HEK293 (cell line): ENCODE measurements at regions not wholly inside any gene's neighbourhood (a gene's known extent, or its start where the extent isn't known, plus 50 kb on each side); places are given as distances from the start of the nearest gene placed in this dataset.

Source experiments
- CTCF ChIA-PET: fragments of 350-600 bp; formaldehyde crosslinking; extraction: SDS; loops from one replicate; lab custom pipeline; 2021; ENCODE audit warnings: antibody characterized with exemption; lab: Yijun Ruan, JAX
- POLR2A ChIA-PET: fragments of 300-600 bp; formaldehyde crosslinking; extraction: SDS; loops from one replicate; lab custom pipeline; 2020; ENCODE audit warnings: antibody characterized with exemption, inconsistent platforms; lab: Yijun Ruan, JAX
- H3K27ac ChIP-seq: fragments of 200-500 bp; sonication (Bioruptor generic); 2 replicates; pipeline ENCODE4 v1.5.1; 2014; ENCODE audit warnings: low read depth, low read length, control low read depth, inconsistent platforms; ENCODE audit errors: extremely low read depth
- H3K36me3 ChIP-seq, 2 experiments: fragments of 200-500 bp in 1 of 2; sonication (Bioruptor generic) in 1 of 2; 1 replicate in 1 of 2; 2 replicates in 1 of 2; pipeline ENCODE4 v1.5.1; 2014 to 2017; ENCODE audit warnings: inconsistent platforms in 2 of 2, low read length in 2 of 2; ENCODE audit not compliant: control insufficient read depth in 2 of 2, insufficient read depth in 1 of 2
- H3K4me1 ChIP-seq: fragments of 200-500 bp; sonication (Bioruptor generic); 2 replicates; pipeline ENCODE4 v1.5.1; 2014; ENCODE audit warnings: mild to moderate bottlenecking, low read length, inconsistent platforms; ENCODE audit not compliant: control insufficient read depth, insufficient read depth
- H3K4me3 ChIP-seq: 2 replicates; pipeline ENCODE4 v1.5.1; 2011; ENCODE audit warnings: low read depth, mild to moderate bottlenecking, control low read depth, low read length, moderate library complexity
- H3K9me3 ChIP-seq: fragments of 200-500 bp; sonication (Bioruptor generic); 2 replicates; pipeline ENCODE4 v1.5.1; 2014; ENCODE audit warnings: low read depth, low read length, inconsistent platforms; ENCODE audit not compliant: control insufficient read depth, insufficient read depth
- GLI4 ChIP-seq: fragments of 450-650 bp; formaldehyde crosslinking; IDR thresholded peaks from 2 replicates; pipeline ENCODE4 v1.5.1; 2016; ENCODE audit warnings: missing biosample characterization, missing genetic modification characterization
- KLF1 ChIP-seq: fragments of 450-650 bp; formaldehyde crosslinking; IDR thresholded peaks from 2 replicates; pipeline ENCODE4 v1.5.1; 2016; ENCODE audit warnings: missing biosample characterization, missing genetic modification characterization
- KLF16 ChIP-seq: fragments of 450-650 bp; formaldehyde crosslinking; IDR thresholded peaks from 2 replicates; pipeline ENCODE4 v1.5.1; 2017; ENCODE audit warnings: missing biosample characterization, missing genetic modification characterization
- PRDM4 ChIP-seq: fragments of 450-650 bp; formaldehyde crosslinking; IDR thresholded peaks from 2 replicates; pipeline ENCODE4 v1.5.1; 2017; ENCODE audit warnings: missing biosample characterization, missing genetic modification characterization
- YY1 ChIP-seq: fragments of 450-650 bp; formaldehyde crosslinking; IDR thresholded peaks from 2 replicates; pipeline ENCODE4 v1.5.1; 2018; ENCODE audit warnings: missing biosample characterization, missing genetic modification characterization
- ZBTB6 ChIP-seq: fragments of 450-650 bp; formaldehyde crosslinking; IDR thresholded peaks from 2 replicates; pipeline ENCODE4 v1.5.1; 2017; ENCODE audit warnings: missing biosample characterization, missing genetic modification characterization
- ZFP3 ChIP-seq: fragments of 450-650 bp; formaldehyde crosslinking; IDR thresholded peaks from 2 replicates; pipeline ENCODE4 v1.5.1; 2016; ENCODE audit warnings: low read depth, missing biosample characterization, missing genetic modification characterization
- ZFP37 ChIP-seq: fragments of 450-650 bp; formaldehyde crosslinking; IDR thresholded peaks from 2 replicates; pipeline ENCODE4 v1.5.1; 2016; ENCODE audit warnings: missing biosample characterization, missing genetic modification characterization
- ZNF112 ChIP-seq: fragments of 450-650 bp; formaldehyde crosslinking; IDR thresholded peaks from 2 replicates; pipeline ENCODE4 v1.5.0; 2017; ENCODE audit warnings: missing biosample characterization, missing genetic modification characterization
- ZNF146 ChIP-seq: fragments of 450-650 bp; formaldehyde crosslinking; IDR thresholded peaks from 2 replicates; pipeline ENCODE4 v1.5.1; 2016; ENCODE audit warnings: missing biosample characterization, missing genetic modification characterization
- ZNF155 ChIP-seq: fragments of 450-650 bp; formaldehyde crosslinking; IDR thresholded peaks from 2 replicates; pipeline ENCODE4 v1.5.1; 2016; ENCODE audit warnings: missing biosample characterization, missing genetic modification characterization
- ZNF37A ChIP-seq: fragments of 450-650 bp; IDR thresholded peaks from 2 replicates; pipeline ENCODE4 v1.5.1; 2018; ENCODE audit warnings: missing biosample characterization, missing genetic modification characterization
- ZNF394 ChIP-seq: fragments of 450-650 bp; formaldehyde crosslinking; IDR thresholded peaks from 2 replicates; pipeline ENCODE4 v1.5.1; 2016; ENCODE audit warnings: missing biosample characterization, missing genetic modification characterization, mild to moderate bottlenecking, moderate library complexity, borderline replicate concordance
- ZNF426 ChIP-seq: fragments of 450-650 bp; formaldehyde crosslinking; IDR thresholded peaks from 2 replicates; pipeline ENCODE4 v1.5.1; 2017; ENCODE audit warnings: missing biosample characterization, missing genetic modification characterization, mild to moderate bottlenecking, inconsistent platforms, moderate library complexity
- ZNF473 ChIP-seq: fragments of 450-650 bp; formaldehyde crosslinking; IDR thresholded peaks from 2 replicates; pipeline ENCODE4 v1.5.1; 2017; ENCODE audit warnings: missing biosample characterization, missing genetic modification characterization
- ZNF621 ChIP-seq: fragments of 450-650 bp; formaldehyde crosslinking; IDR thresholded peaks from 2 replicates; pipeline ENCODE4 v1.5.1; 2017; ENCODE audit warnings: missing biosample characterization, missing genetic modification characterization
- ZNF660 ChIP-seq: fragments of 450-650 bp; IDR thresholded peaks from 2 replicates; pipeline ENCODE4 v1.5.1; 2018; ENCODE audit warnings: missing biosample characterization, mild to moderate bottlenecking, missing genetic modification characterization
- ZNF792 ChIP-seq: fragments of 450-650 bp; formaldehyde crosslinking; IDR thresholded peaks from 2 replicates; pipeline ENCODE4 v1.5.1; 2016; ENCODE audit warnings: missing biosample characterization, missing genetic modification characterization
- TF ChIP-seq, protein P1 (sequence below): fragments of 450-650 bp; formaldehyde crosslinking; IDR thresholded peaks from 2 replicates; pipeline ENCODE4 v1.5.1; 2016; ENCODE audit warnings: missing biosample characterization, missing genetic modification characterization

DNA sequence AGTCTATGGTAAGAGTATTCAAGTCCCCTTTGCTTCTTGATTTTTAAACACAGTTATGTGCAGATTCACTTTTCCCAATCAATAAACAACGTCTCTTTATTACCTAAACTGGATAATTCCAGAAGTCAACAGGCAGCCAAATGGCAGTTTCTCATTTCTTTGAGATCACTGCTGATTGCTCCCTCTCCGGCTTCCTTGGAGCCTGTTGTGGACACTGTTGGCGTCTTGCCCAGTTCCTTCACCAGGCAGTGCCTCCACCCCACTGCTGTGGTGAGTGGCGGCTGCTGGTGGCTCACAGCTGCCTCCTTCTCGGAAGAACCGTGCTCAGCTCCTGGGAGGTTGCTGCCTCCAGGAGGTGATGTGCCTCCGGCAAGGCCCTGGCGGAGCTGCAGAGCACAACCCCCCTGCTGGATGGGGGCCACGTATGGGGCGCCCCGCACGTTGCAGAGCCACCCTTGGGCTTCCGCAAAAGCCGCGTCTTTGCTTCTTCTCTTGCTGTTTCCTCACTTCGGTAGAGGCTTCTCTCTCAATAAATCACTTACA lies 105.1 kb upstream of the CNKSR3 start (continued):
- TF ChIP-seq, protein P1, sequence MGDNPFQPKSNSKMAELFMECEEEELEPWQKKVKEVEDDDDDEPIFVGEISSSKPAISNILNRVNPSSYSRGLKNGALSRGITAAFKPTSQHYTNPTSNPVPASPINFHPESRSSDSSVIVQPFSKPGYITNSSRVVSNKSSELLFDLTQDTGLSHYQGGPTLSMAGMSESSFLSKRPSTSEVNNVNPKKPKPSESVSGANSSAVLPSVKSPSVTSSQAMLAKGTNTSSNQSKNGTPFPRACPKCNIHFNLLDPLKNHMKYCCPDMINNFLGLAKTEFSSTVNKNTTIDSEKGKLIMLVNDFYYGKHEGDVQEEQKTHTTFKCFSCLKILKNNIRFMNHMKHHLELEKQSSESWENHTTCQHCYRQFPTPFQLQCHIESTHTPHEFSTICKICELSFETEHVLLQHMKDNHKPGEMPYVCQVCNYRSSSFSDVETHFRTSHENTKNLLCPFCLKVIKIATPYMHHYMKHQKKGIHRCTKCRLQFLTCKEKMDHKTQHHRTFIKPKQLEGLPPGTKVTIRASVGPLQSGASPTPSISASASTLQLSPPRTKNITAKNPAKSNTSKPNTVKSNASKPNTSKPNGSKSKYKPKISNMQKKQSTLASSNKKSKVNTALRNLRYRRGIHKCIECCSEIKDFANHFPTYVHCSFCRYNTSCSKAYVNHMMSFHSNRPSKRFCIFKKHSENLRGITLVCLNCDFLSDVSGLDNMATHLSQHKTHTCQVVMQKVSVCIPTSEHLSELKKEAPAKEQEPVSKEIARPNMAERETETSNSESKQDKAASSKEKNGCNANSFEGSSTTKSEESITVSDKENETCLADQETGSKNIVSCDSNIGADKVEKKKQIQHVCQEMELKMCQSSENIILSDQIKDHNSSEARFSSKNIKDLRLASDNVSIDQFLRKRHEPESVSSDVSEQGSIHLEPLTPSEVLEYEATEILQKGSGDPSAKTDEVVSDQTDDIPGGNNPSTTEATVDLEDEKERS, result no peak
- peak; percentile 63; the same call in 1 of the 2 replicates for TF ChIP-seq ZNF394 (tag by site-specific recombination)
- no peak for TF ChIP-seq ZNF112 (tag by site-specific recombination)
- no peak for TF ChIP-seq ZNF426 (tag by site-specific recombination)
- no peak for TF ChIP-seq ZNF792
- TF ChIP-seq KLF1 (tag by site-specific recombination), result no peak
- peak; percentile 27; the same call in 1 of the 2 replicates for TF ChIP-seq ZNF37A (tag by site-specific recombination)
- TF ChIP-seq ZBTB6 (tag by site-specific recombination), result peak; percentile 31; the same call in 1 of the 2 replicates
- TF ChIP-seq ZFP3 (tag by site-specific recombination), result no peak
- TF ChIP-seq KLF16 (tag by site-specific recombination), result no peak
- TF ChIP-seq ZNF621 (tag by site-specific recombination), result no peak
- no peak for TF ChIP-seq ZNF155 (tag by site-specific recombination)
- no peak for TF ChIP-seq ZNF146 (tag by site-specific recombination)
- peak; percentile 96 for TF ChIP-seq PRDM4 (tag by site-specific recombination)

GRCh38 chr6:154617175-154617574 lies 106.7 kb upstream of the CNKSR3 start:
- no peak for TF ChIP-seq ZNF473
- no peak for TF ChIP-seq ZFP37 (tag by site-specific recombination)
- no peak for TF ChIP-seq YY1 (tag by site-specific recombination)
- TF ChIP-seq GLI4 (tag by site-specific recombination), result no peak
- TF ChIP-seq ZNF660, result no peak
- Histone ChIP-seq H3K9me3 (no peaks in the 10 kb centered on the region), H3K36me3 (no peaks in the 10 kb centered on the region), H3K4me1 (peaks cover 8% of the 10 kb centered on the region), H3K4me3 (no peak overlapping the region), H3K27ac (no peak overlapping the region)
- ChIA-PET POLR2A (no interaction called here), CTCF (interaction anchor here (0.8 to 1.3 kb wide), 2 partner anchors 59 to 114 kb away, joined by 3 to 8 read pairs; no protein-coding TSS in a partner anchor)
